ENCODE measurements at regions not wholly inside any gene's neighbourhood (a gene's known extent, or its start where the extent isn't known, plus 50 kb on each side); places are given as distances from the start of the nearest gene placed in this dataset.

DNA sequence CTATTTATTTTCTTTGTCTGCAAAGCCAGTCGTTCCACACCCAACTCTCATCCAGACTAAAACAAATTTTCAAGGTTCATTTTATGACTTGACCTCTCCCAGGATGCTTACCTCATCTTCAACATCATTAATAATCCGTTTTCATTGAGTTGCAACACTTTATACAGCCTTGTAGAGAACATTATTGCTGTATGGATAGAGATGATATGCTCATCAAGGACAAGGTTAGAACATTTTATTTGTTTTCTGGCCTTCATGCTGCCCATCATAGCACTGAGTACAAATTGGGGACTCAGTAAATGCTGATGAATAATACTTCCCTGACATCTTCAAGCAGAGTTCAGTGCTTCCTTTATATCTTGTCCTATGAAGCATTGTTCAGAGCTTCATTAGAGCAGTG is 120.2 kb downstream of the OXSM start:
- FAIRE-seq (no peak), DNase-seq (ENCODE audit: low read depth, low spot score) (no peak)
- H3K79me2 ChIP-seq (ENCODE audit: control insufficient read depth, insufficient read depth, low read length), result no peaks in the 10 kb centered on the region
- no peak overlapping the region for H3K27ac ChIP-seq (ENCODE audit: control insufficient read depth, insufficient read depth, low read length)
- no peaks in the 10 kb centered on the region for H3K9me3 ChIP-seq (ENCODE audit: control insufficient read depth, low read depth, low read length)
- no peaks in the 10 kb centered on the region for H3K4me1 ChIP-seq (ENCODE audit: control insufficient read depth, extremely low read depth, insufficient read depth, low read length)
- no peaks in the 10 kb centered on the region for H3K9me1 ChIP-seq (ENCODE audit: control insufficient read depth, extremely low read depth, insufficient read depth, low read length)
- H3K4me2 ChIP-seq (ENCODE audit: control insufficient read depth, extremely low read depth, insufficient read depth, low read depth, low read length), result no peak overlapping the region
- no peaks in the 10 kb centered on the region for H3K27me3 ChIP-seq (ENCODE audit: control insufficient read depth, extremely low read depth, insufficient read depth, low read length)
- no peak overlapping the region for H2AFZ ChIP-seq (ENCODE audit: control insufficient read depth, low read length)
- no peak for TF ChIP-seq EZH2 (IDR thresholded peaks at IDR 0.05; ENCODE audit: low read length)
- TF ChIP-seq, protein P1, sequence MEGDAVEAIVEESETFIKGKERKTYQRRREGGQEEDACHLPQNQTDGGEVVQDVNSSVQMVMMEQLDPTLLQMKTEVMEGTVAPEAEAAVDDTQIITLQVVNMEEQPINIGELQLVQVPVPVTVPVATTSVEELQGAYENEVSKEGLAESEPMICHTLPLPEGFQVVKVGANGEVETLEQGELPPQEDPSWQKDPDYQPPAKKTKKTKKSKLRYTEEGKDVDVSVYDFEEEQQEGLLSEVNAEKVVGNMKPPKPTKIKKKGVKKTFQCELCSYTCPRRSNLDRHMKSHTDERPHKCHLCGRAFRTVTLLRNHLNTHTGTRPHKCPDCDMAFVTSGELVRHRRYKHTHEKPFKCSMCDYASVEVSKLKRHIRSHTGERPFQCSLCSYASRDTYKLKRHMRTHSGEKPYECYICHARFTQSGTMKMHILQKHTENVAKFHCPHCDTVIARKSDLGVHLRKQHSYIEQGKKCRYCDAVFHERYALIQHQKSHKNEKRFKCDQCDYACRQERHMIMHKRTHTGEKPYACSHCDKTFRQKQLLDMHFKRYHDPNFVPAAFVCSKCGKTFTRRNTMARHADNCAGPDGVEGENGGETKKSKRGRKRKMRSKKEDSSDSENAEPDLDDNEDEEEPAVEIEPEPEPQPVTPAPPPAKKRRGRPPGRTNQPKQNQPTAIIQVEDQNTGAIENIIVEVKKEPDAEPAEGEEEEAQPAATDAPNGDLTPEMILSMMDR (optimal IDR thresholded peaks at IDR 0.05 in 1 of 3, IDR thresholded peaks at IDR 0.05 in 1 of 3, conservative IDR thresholded peaks at IDR 0.05 in 1 of 3; ENCODE audit: extremely low read depth in 1 of 3, insufficient read depth in 2 of 3, low read length in 3 of 3), result no peak
- dilution Hi-C loops (cut with MboI; ENCODE audit: extremely low pct_ligation_motif_present, low sequenced_read_pairs), result no loop called here
- no peak overlapping the region for H3K4me3 ChIP-seq (ENCODE audit: control insufficient read depth in 2 of 3, extremely low read depth in 1 of 3, insufficient read depth in 2 of 3, low read depth in 1 of 3, low read length in 3 of 3)
- no peaks in the 10 kb centered on the region for H3K36me3 ChIP-seq (ENCODE audit: control insufficient read depth in 2 of 2, extremely low read depth in 1 of 2, insufficient read depth in 2 of 2, low read length in 2 of 2)
- no peaks in the 10 kb centered on the region for H4K20me1 ChIP-seq (ENCODE audit: control insufficient read depth, extremely low read depth, insufficient read depth, low read length)
- no peak overlapping the region for H3K9ac ChIP-seq (ENCODE audit: control insufficient read depth, extremely low read depth, insufficient read depth, low read length)

DNA sequence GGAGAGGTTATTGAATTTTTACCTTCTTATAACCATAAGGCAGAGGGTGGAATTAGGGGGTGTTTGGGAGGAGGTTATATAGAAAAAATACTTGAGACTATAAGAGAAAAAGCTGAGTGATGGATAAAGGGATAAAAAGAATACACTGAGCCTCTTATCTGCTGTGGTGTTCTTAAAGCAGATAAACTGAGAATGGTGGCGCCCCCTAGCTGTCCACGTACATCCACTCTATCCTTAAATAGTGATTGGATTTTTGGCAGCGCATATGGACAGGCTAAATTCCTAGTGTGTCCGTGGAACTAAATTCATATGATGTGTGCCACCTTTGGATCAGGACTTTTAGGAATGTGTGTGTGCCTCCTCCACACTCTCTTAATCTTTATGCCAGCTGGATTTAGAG is 121.1 kb downstream of the OXSM start:
- DNase-seq (ENCODE audit: low read depth, low spot score) (no peak), FAIRE-seq (no peak)
- H3K27me3 ChIP-seq (ENCODE audit: control insufficient read depth, extremely low read depth, insufficient read depth, low read length), result no peaks in the 10 kb centered on the region
- no peaks in the 10 kb centered on the region for H3K9me3 ChIP-seq (ENCODE audit: control insufficient read depth, low read depth, low read length)
- no peak overlapping the region for H2AFZ ChIP-seq (ENCODE audit: control insufficient read depth, low read length)
- H3K4me2 ChIP-seq (ENCODE audit: control insufficient read depth, extremely low read depth, insufficient read depth, low read depth, low read length), result no peak overlapping the region
- no peaks in the 10 kb centered on the region for H4K20me1 ChIP-seq (ENCODE audit: control insufficient read depth, extremely low read depth, insufficient read depth, low read length)
- no peak overlapping the region for H3K9ac ChIP-seq (ENCODE audit: control insufficient read depth, extremely low read depth, insufficient read depth, low read length)
- no peaks in the 10 kb centered on the region for H3K36me3 ChIP-seq (ENCODE audit: control insufficient read depth in 2 of 2, extremely low read depth in 1 of 2, insufficient read depth in 2 of 2, low read length in 2 of 2)
- H3K9me1 ChIP-seq (ENCODE audit: control insufficient read depth, extremely low read depth, insufficient read depth, low read length), result no peaks in the 10 kb centered on the region
- no peaks in the 10 kb centered on the region for H3K79me2 ChIP-seq (ENCODE audit: control insufficient read depth, insufficient read depth, low read length)
- dilution Hi-C loops (cut with MboI; ENCODE audit: extremely low pct_ligation_motif_present, low sequenced_read_pairs), result no loop called here
- no peak overlapping the region for H3K4me3 ChIP-seq (ENCODE audit: control insufficient read depth in 2 of 3, extremely low read depth in 1 of 3, insufficient read depth in 2 of 3, low read depth in 1 of 3, low read length in 3 of 3)
- no peaks in the 10 kb centered on the region for H3K4me1 ChIP-seq (ENCODE audit: control insufficient read depth, extremely low read depth, insufficient read depth, low read length)
- TF ChIP-seq EZH2 (IDR thresholded peaks at IDR 0.05; ENCODE audit: low read length), result no peak
- TF ChIP-seq, protein P1 (optimal IDR thresholded peaks at IDR 0.05 in 1 of 3, IDR thresholded peaks at IDR 0.05 in 1 of 3, conservative IDR thresholded peaks at IDR 0.05 in 1 of 3; ENCODE audit: extremely low read depth in 1 of 3, insufficient read depth in 2 of 3, low read length in 3 of 3), result peak; percentile 18 to 64 (median 53)
- no peak overlapping the region for H3K27ac ChIP-seq (ENCODE audit: control insufficient read depth, insufficient read depth, low read length)

Measured in keratinocyte (primary cell).